IMR-90 (cell line): ENCODE measurements at regions not wholly inside any gene's neighbourhood (a gene's known extent, or its start where the extent isn't known, plus 50 kb on each side); places are given as distances from the start of the nearest gene placed in this dataset.
"Not testable (repeated sequence)": the region's sequence is repeated elsewhere in the genome, so short reads cannot be mapped to it uniquely, and the experiment has no call there.

Experiments used
- BHLHE40 ChIP-seq: fragments of 150-350 bp; IDR thresholded peaks from 2 replicates; pipeline ENCODE4 v1.6.1; 2016; ENCODE audit warnings: mild to moderate bottlenecking, low read depth, low read length
- CEBPB ChIP-seq: IDR thresholded peaks from 2 replicates; pipeline ENCODE4 v1.6.1; 2012; ENCODE audit warnings: low read depth, low read length, improper control_type of control experiment
- FOS ChIP-seq: fragments of 150-350 bp; IDR thresholded peaks from 2 replicates; pipeline ENCODE4 v1.6.1; 2016; ENCODE audit warnings: low read depth, low read length
- POLR2A ChIP-seq: IDR thresholded peaks from 2 replicates; pipeline ENCODE4 v1.6.1; 2012; ENCODE audit warnings: mild to moderate bottlenecking, low read depth, low read length
- RCOR1 ChIP-seq: IDR thresholded peaks from 2 replicates; pipeline ENCODE4 v1.6.1; 2012; ENCODE audit warnings: mild to moderate bottlenecking, low read length, improper control_type of control experiment; ENCODE audit not compliant: insufficient replicate concordance
- RFX5 ChIP-seq: IDR thresholded peaks from 2 replicates; pipeline ENCODE4 v1.8.0; 2012; ENCODE audit warnings: low read depth, mild to moderate bottlenecking, low read length, moderate library complexity
- SMC3 ChIP-seq: fragments of 150-350 bp; IDR thresholded peaks from 2 replicates; pipeline ENCODE4 v1.6.1; 2016; ENCODE audit warnings: low read depth, mild to moderate bottlenecking, antibody characterized with exemption, low read length, moderate library complexity
- TF ChIP-seq, protein P1 (sequence below): conservative IDR thresholded peaks from 2 replicates; pipeline ENCODE4 v1.5.1; 2012; ENCODE audit warnings: mild to moderate bottlenecking, low read depth, low read length, improper control_type of control experiment
- TF ChIP-seq, protein P2 (sequence below): fragments of 150-350 bp; IDR thresholded peaks from 2 replicates; pipeline ENCODE4 v1.6.1; 2017; ENCODE audit warnings: mild to moderate bottlenecking, antibody characterized with exemption, low read length, low read depth

DNA sequence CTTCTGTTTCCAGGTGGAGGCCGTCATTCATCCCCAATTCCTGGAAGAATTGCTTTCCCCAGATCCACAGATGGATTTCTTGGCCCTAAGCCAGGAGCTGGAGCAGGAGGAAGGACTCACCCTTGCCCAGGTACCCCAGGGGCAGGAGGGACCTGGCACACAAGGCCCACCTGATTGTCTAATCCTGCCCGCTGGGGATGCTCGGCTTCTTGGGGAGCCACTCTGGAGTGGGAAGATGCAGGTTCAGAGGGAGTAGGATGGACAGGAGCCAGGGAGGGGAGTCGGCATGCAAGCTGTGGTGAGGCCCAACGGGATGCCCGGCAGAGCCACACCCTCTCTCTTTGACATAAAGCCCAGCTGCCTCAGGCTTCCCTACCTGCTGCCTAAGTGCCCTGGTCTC, 55.4 kb upstream of the ASAH2B start:
- TF ChIP-seq, protein P1, sequence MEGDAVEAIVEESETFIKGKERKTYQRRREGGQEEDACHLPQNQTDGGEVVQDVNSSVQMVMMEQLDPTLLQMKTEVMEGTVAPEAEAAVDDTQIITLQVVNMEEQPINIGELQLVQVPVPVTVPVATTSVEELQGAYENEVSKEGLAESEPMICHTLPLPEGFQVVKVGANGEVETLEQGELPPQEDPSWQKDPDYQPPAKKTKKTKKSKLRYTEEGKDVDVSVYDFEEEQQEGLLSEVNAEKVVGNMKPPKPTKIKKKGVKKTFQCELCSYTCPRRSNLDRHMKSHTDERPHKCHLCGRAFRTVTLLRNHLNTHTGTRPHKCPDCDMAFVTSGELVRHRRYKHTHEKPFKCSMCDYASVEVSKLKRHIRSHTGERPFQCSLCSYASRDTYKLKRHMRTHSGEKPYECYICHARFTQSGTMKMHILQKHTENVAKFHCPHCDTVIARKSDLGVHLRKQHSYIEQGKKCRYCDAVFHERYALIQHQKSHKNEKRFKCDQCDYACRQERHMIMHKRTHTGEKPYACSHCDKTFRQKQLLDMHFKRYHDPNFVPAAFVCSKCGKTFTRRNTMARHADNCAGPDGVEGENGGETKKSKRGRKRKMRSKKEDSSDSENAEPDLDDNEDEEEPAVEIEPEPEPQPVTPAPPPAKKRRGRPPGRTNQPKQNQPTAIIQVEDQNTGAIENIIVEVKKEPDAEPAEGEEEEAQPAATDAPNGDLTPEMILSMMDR = not testable (repeated sequence)
- TF ChIP-seq, protein P2, sequence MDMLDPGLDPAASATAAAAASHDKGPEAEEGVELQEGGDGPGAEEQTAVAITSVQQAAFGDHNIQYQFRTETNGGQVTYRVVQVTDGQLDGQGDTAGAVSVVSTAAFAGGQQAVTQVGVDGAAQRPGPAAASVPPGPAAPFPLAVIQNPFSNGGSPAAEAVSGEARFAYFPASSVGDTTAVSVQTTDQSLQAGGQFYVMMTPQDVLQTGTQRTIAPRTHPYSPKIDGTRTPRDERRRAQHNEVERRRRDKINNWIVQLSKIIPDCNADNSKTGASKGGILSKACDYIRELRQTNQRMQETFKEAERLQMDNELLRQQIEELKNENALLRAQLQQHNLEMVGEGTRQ = not testable (repeated sequence)
- not testable (repeated sequence) for TF ChIP-seq SMC3, POLR2A, CEBPB, RCOR1, BHLHE40, RFX5, FOS
